Rectal smooth muscle tissue (tissue), 1 donor: ENCODE measurements at regions not wholly inside any gene's neighbourhood (a gene's known extent, or its start where the extent isn't known, plus 50 kb on each side); places are given as distances from the start of the nearest gene placed in this dataset.

Experiments
- H3K27ac ChIP-seq: one replicate; pipeline ENCODE4 v1.7.0; 2013; ENCODE audit warnings: low read depth, low read length, inconsistent platforms
- H3K27me3 ChIP-seq: one replicate; pipeline ENCODE4 v1.7.0; 2013; ENCODE audit warnings: low read length; ENCODE audit not compliant: control insufficient read depth, insufficient read depth
- H3K36me3 ChIP-seq: one replicate; pipeline ENCODE4 v1.7.0; 2013; ENCODE audit warnings: low read length; ENCODE audit not compliant: control insufficient read depth, insufficient read depth
- H3K4me1 ChIP-seq: one replicate; pipeline ENCODE4 v1.7.0; 2013; ENCODE audit warnings: low read length; ENCODE audit not compliant: control insufficient read depth, insufficient read depth
- H3K4me3 ChIP-seq: one replicate; pipeline ENCODE4 v1.7.0; 2013; ENCODE audit warnings: low read length
- H3K9ac ChIP-seq: one replicate; pipeline ENCODE4 v1.7.0; 2013; ENCODE audit warnings: low read length

DNA sequence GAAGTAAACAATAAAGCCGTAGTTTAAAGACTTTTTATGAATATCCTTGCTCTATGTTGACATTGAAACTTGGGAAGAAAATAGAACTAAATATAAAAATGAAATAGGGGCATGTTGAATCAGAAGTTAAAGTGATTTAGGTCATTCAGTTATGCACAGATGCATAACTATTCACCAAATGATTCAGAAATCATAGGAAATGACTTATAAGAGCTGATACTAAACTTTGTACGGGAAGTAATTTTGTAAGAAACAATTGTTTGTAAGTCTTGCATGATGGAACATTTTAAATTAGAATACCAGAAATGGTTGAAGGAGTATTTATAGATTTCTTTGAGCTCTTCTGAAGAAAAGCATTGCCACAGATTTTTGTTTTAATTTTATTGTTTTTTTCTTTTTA, 246.5 kb downstream of the CPE start:
- Histone ChIP-seq H3K36me3 (no peaks in the 10 kb centered on the region), H3K27ac (no peak overlapping the region), H3K4me3 (no peak overlapping the region), H3K9ac (no peak overlapping the region), H3K4me1 (no peaks in the 10 kb centered on the region), H3K27me3 (no peaks in the 10 kb centered on the region)

GRCh38 chr4:165626316-165626715, 246.7 kb upstream of the TLL1 start:
- no peak overlapping the region for H3K4me3 ChIP-seq
- H3K27me3 ChIP-seq: no peaks in the 10 kb centered on the region
- H3K4me1 ChIP-seq: no peaks in the 10 kb centered on the region
- H3K27ac ChIP-seq: no peak overlapping the region
- no peak overlapping the region for H3K9ac ChIP-seq
- no peaks in the 10 kb centered on the region for H3K36me3 ChIP-seq

DNA sequence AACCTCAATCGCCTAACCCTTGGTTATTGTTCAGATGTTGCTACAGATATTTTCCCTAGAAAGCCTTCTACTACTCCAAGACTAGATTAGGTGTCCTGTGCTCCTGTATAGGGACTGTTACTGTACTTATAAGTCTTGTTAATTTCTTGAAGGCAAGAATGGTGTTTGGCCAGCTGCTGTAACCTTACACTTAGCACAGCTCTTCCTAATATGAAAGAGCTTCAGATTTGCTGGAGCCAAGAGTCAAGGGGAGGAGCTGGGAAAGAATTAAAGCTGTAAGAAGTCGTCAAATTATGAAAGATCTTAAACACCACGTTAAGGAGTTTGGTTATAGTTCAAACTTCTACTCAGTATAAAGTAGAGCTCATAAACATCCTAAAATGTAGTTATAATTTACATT, 245.9 kb upstream of the TLL1 start:
- no peaks in the 10 kb centered on the region for H3K27me3 ChIP-seq
- no peak overlapping the region for H3K27ac ChIP-seq
- no peaks in the 10 kb centered on the region for H3K36me3 ChIP-seq
- H3K9ac ChIP-seq: no peak overlapping the region
- H3K4me1 ChIP-seq: no peaks in the 10 kb centered on the region
- no peak overlapping the region for H3K4me3 ChIP-seq

DNA sequence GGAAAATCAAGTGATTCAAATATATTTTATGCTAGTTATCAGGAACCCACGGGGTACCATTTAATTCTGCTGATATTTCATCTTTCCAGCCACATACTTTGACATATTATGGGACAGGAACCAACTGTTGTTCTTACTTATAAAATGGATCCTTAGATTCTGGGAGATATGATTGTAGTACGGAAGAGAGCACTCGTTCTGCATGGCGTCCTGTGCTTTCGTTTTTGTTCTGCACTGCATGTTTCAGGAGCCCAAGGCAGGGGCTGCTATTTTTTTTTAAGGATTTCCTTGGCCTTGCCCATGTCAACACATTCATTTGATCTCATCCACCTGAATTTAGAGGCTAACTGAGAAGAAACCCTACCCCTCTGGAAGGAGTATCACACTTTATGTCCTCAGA, 245.5 kb upstream of the TLL1 start:
- Histone ChIP-seq H3K27ac (no peak overlapping the region), H3K36me3 (no peaks in the 10 kb centered on the region), H3K4me1 (no peaks in the 10 kb centered on the region), H3K9ac (no peak overlapping the region), H3K27me3 (no peaks in the 10 kb centered on the region), H3K4me3 (no peak overlapping the region)

DNA sequence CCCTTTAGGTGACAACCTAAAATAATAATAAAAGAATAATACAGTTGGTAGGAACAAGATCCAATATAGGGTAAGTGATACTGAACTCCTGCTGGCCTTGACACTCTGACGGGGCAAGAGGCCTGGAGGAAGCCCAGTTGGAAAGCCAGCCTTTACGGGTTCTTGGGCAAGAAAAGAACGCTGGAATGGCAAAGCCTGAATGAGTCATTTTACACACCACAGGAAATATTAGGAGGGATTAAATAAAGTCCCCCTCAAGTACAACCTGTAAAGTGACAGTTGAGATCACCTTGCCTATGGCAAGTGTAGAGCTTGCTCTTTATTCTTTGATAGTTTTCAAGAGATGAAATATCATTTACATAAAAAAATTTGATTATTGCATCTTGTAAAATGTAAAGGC, 244.5 kb upstream of the TLL1 start:
- no peaks in the 10 kb centered on the region for H3K27me3 ChIP-seq
- H3K27ac ChIP-seq: no peak overlapping the region
- no peaks in the 10 kb centered on the region for H3K4me1 ChIP-seq
- no peaks in the 10 kb centered on the region for H3K36me3 ChIP-seq
- no peak overlapping the region for H3K9ac ChIP-seq
- no peak overlapping the region for H3K4me3 ChIP-seq

GRCh38 chr4:165630671-165631070, 242.4 kb upstream of the TLL1 start:
- Histone ChIP-seq H3K27ac (no peak overlapping the region), H3K9ac (no peak overlapping the region), H3K4me1 (no peaks in the 10 kb centered on the region), H3K4me3 (no peak overlapping the region), H3K27me3 (no peaks in the 10 kb centered on the region), H3K36me3 (no peaks in the 10 kb centered on the region)

DNA sequence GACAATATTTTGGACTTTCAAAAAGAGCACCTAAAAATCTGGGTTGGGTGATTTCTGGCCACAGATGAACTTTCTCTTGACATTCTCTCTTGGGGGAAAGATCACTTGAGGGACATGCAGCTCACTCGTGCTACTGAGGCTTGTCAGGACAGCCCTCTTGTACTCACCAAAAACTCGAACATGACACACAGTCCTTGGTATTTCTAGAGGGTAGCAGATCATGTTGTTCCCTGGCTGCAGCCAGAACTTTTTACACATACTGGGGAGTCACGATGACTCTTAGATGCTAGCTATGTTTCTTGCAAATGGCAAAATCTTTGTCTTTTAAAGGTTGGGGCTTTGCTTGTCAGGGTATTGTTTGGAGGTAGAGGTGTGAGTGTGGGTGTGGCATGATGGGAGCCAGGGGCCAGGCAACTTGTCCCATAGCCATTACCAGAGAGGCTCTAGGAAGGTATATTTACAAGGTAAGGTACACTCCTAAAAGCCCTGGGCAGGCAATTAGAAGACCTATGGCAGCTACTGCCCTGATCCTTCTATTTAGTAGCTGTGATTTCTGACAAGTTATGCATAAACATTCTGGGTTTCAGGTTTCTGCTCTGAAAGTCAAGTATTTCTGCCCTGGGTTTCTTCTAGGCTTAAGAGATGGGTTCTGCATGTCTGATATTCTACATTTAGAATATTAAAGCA, 241.7 kb upstream of the TLL1 start:
- Histone ChIP-seq H3K9ac (no peak overlapping the region), H3K4me3 (no peak overlapping the region), H3K4me1 (no peaks in the 10 kb centered on the region), H3K36me3 (no peaks in the 10 kb centered on the region), H3K27ac (no peak overlapping the region), H3K27me3 (no peaks in the 10 kb centered on the region)

DNA sequence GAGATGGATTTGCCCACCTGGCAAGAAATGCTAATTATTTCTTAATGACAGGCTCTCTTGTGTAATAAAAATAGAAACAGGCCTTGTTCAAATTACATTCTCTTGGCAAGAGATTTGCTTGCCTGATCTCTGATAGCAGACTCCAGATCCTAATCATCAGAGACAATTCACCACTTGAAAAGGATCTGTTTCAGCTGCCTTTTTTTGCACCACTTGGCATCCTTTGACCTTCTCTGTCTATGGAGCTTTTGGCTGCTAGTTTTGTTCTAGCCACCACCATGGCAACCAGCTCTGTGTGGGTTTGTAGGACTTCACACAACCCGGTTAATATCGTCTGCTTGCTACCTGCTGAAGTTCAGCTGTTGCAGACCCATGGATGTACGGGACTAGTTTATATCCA, 241.1 kb upstream of the TLL1 start:
- no peaks in the 10 kb centered on the region for H3K27me3 ChIP-seq
- no peaks in the 10 kb centered on the region for H3K4me1 ChIP-seq
- no peak overlapping the region for H3K4me3 ChIP-seq
- H3K36me3 ChIP-seq: no peaks in the 10 kb centered on the region
- H3K27ac ChIP-seq: no peak overlapping the region
- no peak overlapping the region for H3K9ac ChIP-seq

- Histone ChIP-seq H3K27me3 (no peaks in the 10 kb centered on the region), H3K9ac (no peak overlapping the region), H3K36me3 (no peaks in the 10 kb centered on the region), H3K4me1 (no peaks in the 10 kb centered on the region), H3K4me3 (no peak overlapping the region), H3K27ac (no peak overlapping the region)
Measured at GRCh38 chr4:165634766-165635165, 238.3 kb upstream of the TLL1 start.

DNA sequence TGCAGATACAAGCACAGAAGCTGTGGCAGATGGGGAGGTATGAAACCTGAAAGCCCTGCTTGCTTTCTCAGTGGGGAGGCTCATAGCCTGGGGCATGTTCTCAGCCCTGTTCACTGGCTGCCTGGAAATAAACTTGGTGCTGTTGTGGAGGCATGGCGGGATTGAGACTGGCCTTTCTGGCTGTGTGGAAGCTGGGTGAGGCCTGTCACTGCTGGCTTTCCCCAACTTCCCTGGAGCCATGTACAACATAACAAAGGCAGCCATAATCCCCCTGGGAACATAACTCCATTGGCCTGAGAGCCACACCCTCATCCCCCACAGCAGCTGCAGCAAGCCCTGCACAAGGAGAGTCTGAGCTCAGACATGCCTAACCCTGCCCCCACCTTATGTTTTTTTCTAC, 237.7 kb upstream of the TLL1 start:
- Histone ChIP-seq H3K36me3 (no peaks in the 10 kb centered on the region), H3K4me3 (no peak overlapping the region), H3K27ac (no peak overlapping the region), H3K9ac (no peak overlapping the region), H3K4me1 (no peaks in the 10 kb centered on the region), H3K27me3 (no peaks in the 10 kb centered on the region)

DNA sequence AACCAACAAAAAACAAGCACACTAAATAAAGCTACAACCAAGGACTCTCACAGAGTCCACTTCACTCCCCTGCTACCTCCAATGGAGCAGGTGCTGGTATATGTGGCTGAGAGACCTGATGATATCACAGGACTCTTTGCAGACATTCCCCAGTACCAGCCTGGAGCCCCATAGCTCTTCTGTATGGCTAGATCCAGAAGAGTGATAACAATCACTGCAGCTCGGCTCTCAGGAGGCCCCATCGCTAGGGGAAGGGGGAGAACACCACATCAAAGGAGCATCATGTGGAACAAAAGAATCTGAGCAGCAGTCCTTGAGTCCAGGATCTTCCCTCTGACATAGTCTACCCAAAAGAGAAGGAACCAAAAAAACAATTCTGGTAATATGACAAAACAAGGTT, 237.1 kb upstream of the TLL1 start:
- no peaks in the 10 kb centered on the region for H3K27me3 ChIP-seq
- H3K9ac ChIP-seq: no peak overlapping the region
- no peaks in the 10 kb centered on the region for H3K36me3 ChIP-seq
- H3K27ac ChIP-seq: no peak overlapping the region
- no peaks in the 10 kb centered on the region for H3K4me1 ChIP-seq
- H3K4me3 ChIP-seq: no peak overlapping the region

GRCh38 chr4:165651901-165652300, 221.1 kb upstream of the TLL1 start:
- H3K9ac ChIP-seq: no peak overlapping the region
- H3K4me3 ChIP-seq: no peak overlapping the region
- no peaks in the 10 kb centered on the region for H3K27me3 ChIP-seq
- no peaks in the 10 kb centered on the region for H3K36me3 ChIP-seq
- no peak overlapping the region for H3K27ac ChIP-seq
- H3K4me1 ChIP-seq: no peaks in the 10 kb centered on the region

DNA sequence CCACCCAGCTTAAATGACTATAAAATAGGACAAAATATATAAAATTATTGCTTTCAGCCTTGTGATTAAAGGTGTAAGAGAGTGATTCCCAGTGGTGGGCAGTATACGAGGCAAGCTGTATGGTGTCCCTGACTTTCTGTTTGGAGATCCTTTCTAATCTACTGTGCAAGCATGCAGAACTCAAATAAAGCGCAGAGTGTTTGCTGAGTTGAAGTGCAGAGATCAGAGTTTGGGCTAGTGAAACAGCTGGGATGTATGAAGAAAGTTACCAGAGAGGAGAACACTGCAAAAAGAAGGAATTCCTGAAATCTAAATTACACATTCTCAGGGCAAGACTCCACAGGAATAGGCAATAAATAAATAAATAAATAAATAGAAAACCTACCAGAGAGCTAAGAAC, 218.5 kb upstream of the TLL1 start:
- Histone ChIP-seq H3K4me3 (no peak overlapping the region), H3K36me3 (no peaks in the 10 kb centered on the region), H3K27ac (no peak overlapping the region), H3K27me3 (no peaks in the 10 kb centered on the region), H3K9ac (no peak overlapping the region), H3K4me1 (no peaks in the 10 kb centered on the region)
